ENCODE measurements at regions not wholly inside any gene's neighbourhood (a gene's known extent, or its start where the extent isn't known, plus 50 kb on each side); places are given as distances from the start of the nearest gene placed in this dataset.

GRCh38 chr14:97251491-97252155 lies 454.4 kb downstream of the VRK1 start:
- DNase-seq (ENCODE audit: low spot score), result no peak
- no peaks in the 10 kb centered on the region for H3K27me3 ChIP-seq
- no peak for TF ChIP-seq EZH2 (IDR thresholded peaks at IDR 0.05; ENCODE audit: borderline replicate concordance)
- no peak for TF ChIP-seq EZH2phosphoT487 (IDR thresholded peaks at IDR 0.05; ENCODE audit: low read depth, severe bottlenecking, unreplicated experiment)
- TF ChIP-seq CTCF (IDR thresholded peaks at IDR 0.05; ENCODE audit: poor library complexity), result no peak
- H3K79me2 ChIP-seq, result no peaks in the 10 kb centered on the region
- H3K9me2 ChIP-seq (replicated peaks; ENCODE audit: insufficient read depth), result no peaks in the 10 kb centered on the region
- WGBS (ENCODE audit: low lambda C conversion rate, missing lambda C conversion rate), result 59% methylated on average over 9 of the region's 9 CpGs
- no peak overlapping the region for H3K27ac ChIP-seq
- no peaks in the 10 kb centered on the region for H3K4me1 ChIP-seq (ENCODE audit: insufficient read depth)
- H3K4me3 ChIP-seq, result no peak overlapping the region
- no peaks in the 10 kb centered on the region for H4K20me1 ChIP-seq (ENCODE audit: insufficient read depth, poor library complexity, severe bottlenecking)
- H3K9me3 ChIP-seq (ENCODE audit: low read depth), result no peaks in the 10 kb centered on the region
- no peak overlapping the region for H2AFZ ChIP-seq
- no peaks in the 10 kb centered on the region for H3K36me3 ChIP-seq (replicated peaks; ENCODE audit: insufficient read depth, low read depth)
- no peak overlapping the region for H3K4me2 ChIP-seq

GRCh38 chr14:97253756-97254155 lies 456.6 kb downstream of the VRK1 start:
- no peak overlapping the region for H3K4me2 ChIP-seq
- WGBS (ENCODE audit: low lambda C conversion rate, missing lambda C conversion rate), result 51% methylated on average over 3 of the region's 3 CpGs

GRCh38 chr14:97262336-97262735 lies 465.2 kb downstream of the VRK1 start:
- 90% methylated on average over 4 of the region's 4 CpGs for WGBS (ENCODE audit: low lambda C conversion rate, missing lambda C conversion rate)
- DNase-seq (ENCODE audit: low spot score), result no peak
- H3K36me3 ChIP-seq (replicated peaks; ENCODE audit: insufficient read depth, low read depth), result no peaks in the 10 kb centered on the region
- no peak overlapping the region for H3K4me2 ChIP-seq
- H3K79me2 ChIP-seq, result no peaks in the 10 kb centered on the region
- H3K4me1 ChIP-seq (ENCODE audit: insufficient read depth), result no peaks in the 10 kb centered on the region
- TF ChIP-seq CTCF (IDR thresholded peaks at IDR 0.05; ENCODE audit: poor library complexity), result no peak
- no peak overlapping the region for H2AFZ ChIP-seq
- no peak overlapping the region for H3K27ac ChIP-seq
- H3K9me2 ChIP-seq (replicated peaks; ENCODE audit: insufficient read depth), result no peaks in the 10 kb centered on the region
- peaks cover 5% of the 10 kb centered on the region for H3K9me3 ChIP-seq (ENCODE audit: low read depth)
- H3K27me3 ChIP-seq, result no peaks in the 10 kb centered on the region
- H3K4me3 ChIP-seq, result no peak overlapping the region
- H4K20me1 ChIP-seq (ENCODE audit: insufficient read depth, poor library complexity, severe bottlenecking), result no peaks in the 10 kb centered on the region

More at GRCh38 chr14:97253756-97254155, 456.6 kb downstream of the VRK1 start:
- H3K9me3 ChIP-seq (ENCODE audit: low read depth), result no peaks in the 10 kb centered on the region
- no peaks in the 10 kb centered on the region for H4K20me1 ChIP-seq (ENCODE audit: insufficient read depth, poor library complexity, severe bottlenecking)
- H3K27ac ChIP-seq, result no peak overlapping the region
- H3K4me1 ChIP-seq (ENCODE audit: insufficient read depth), result no peaks in the 10 kb centered on the region
- H3K36me3 ChIP-seq (replicated peaks; ENCODE audit: insufficient read depth, low read depth), result no peaks in the 10 kb centered on the region
- no peaks in the 10 kb centered on the region for H3K27me3 ChIP-seq
- no peak for TF ChIP-seq CTCF (IDR thresholded peaks at IDR 0.05; ENCODE audit: poor library complexity)
- no peak for TF ChIP-seq EZH2 (IDR thresholded peaks at IDR 0.05; ENCODE audit: borderline replicate concordance)
- TF ChIP-seq EZH2phosphoT487 (IDR thresholded peaks at IDR 0.05; ENCODE audit: low read depth, severe bottlenecking, unreplicated experiment), result no peak
- H2AFZ ChIP-seq, result no peak overlapping the region
- DNase-seq (ENCODE audit: low spot score), result no peak
- no peaks in the 10 kb centered on the region for H3K79me2 ChIP-seq
- no peak overlapping the region for H3K4me3 ChIP-seq
- no peaks in the 10 kb centered on the region for H3K9me2 ChIP-seq (replicated peaks; ENCODE audit: insufficient read depth)
